ENCODE measurements at regions not wholly inside any gene's neighbourhood (a gene's known extent, or its start where the extent isn't known, plus 50 kb on each side); places are given as distances from the start of the nearest gene placed in this dataset.

DNA sequence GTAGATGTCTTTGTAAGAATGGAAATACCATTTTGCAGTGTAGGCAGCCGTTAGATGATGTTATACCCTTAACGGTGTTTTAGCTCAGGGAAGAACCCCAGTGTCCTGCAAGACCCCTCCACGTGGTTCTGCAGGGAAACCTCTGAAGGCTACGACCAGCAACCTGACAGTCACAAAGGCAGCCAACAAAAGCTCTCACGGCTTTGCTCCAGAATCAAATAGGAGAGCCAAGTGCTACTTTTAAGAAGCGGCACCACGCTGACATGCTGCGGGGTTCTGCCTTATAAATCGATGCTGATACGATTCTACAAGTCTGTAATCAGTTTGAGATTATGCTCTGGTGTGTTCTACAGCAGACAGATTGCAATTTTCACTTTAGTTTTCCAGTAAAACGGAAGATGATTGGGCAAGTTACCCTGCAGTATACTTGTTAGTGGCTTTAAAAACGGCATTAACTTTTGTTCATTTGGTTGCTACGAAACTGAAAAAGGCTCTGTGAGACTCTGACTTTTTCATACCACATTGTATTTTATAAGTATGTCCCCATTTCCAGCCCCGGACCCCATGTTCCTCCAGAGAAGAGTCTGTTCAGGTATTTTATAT lies 312.9 kb downstream of the SAMD5 start:
- Histone ChIP-seq H3K9me3 (ENCODE audit: control insufficient read depth in 1 of 2, insufficient read depth in 1 of 2, low read depth in 1 of 2, low read length in 2 of 2) (no peaks in the 10 kb centered on the region), H3K79me2 (ENCODE audit: insufficient read depth, low read length) (no peaks in the 10 kb centered on the region), H4K20me1 (ENCODE audit: insufficient read depth) (no peaks in the 10 kb centered on the region), H3K9ac (ENCODE audit: low read length) (no peak overlapping the region), H3K4me2 (ENCODE audit: low read length) (no peak overlapping the region), H3K27ac (ENCODE audit: low read depth, low read length) (no peak overlapping the region), H3K9me2 (ENCODE audit: insufficient read depth) (no peaks in the 10 kb centered on the region), H3K4me1 (ENCODE audit: control insufficient read depth in 1 of 2, insufficient read depth in 2 of 2, low read length in 2 of 2) (no peaks in the 10 kb centered on the region), H3K4me3 (replicated peaks in 1 of 2; ENCODE audit: low read depth in 1 of 2, low read length in 2 of 2) (no peak overlapping the region), H3K27me3 (ENCODE audit: insufficient read depth, low read length) (no peaks in the 10 kb centered on the region), H2AFZ (ENCODE audit: low read depth, low read length, poor library complexity, severe bottlenecking) (no peak overlapping the region), H3K36me3 (ENCODE audit: control insufficient read depth in 1 of 2, insufficient read depth in 2 of 2, low read length in 2 of 2) (no peaks in the 10 kb centered on the region)
- DNase-seq (ENCODE audit: low read depth, low spot score), result no peak
- intact Hi-C loops (cut with micrococcal nuclease), result no loop called here
- ChIA-PET RAD21 (ENCODE audit: low non-redundant PET in 1 of 2, low total read pairs in 2 of 2, uncharacterized antibody in 2 of 2, unreplicated experiment in 2 of 2) (no interaction called here), CTCF (no interaction called here), POLR2A (no interaction called here)
- BruUV-seq (replicated peaks), result no TSS peak
- TF ChIP-seq ELF1 (IDR thresholded peaks at IDR 0.05; ENCODE audit: borderline replicate concordance, low read depth) (no peak), SP1 (IDR thresholded peaks at IDR 0.05; ENCODE audit: low read depth) (no peak), CEBPB (IDR thresholded peaks at IDR 0.05; ENCODE audit: low read depth) (no peak), EZH2 (IDR thresholded peaks at IDR 0.05) (no peak), EZH2phosphoT487 (IDR thresholded peaks at IDR 0.05; ENCODE audit: borderline replicate concordance) (no peak), FOSL1 (IDR thresholded peaks at IDR 0.05; ENCODE audit: low read depth) (no peak), POLR2AphosphoS5 (IDR thresholded peaks at IDR 0.05; ENCODE audit: low read depth, low read length) (no peak), SRF (IDR thresholded peaks at IDR 0.05; ENCODE audit: low read depth) (no peak), JUND (IDR thresholded peaks at IDR 0.05) (no peak), POLR2A (IDR thresholded peaks at IDR 0.05; ENCODE audit: borderline replicate concordance, extremely low read depth, insufficient read depth, insufficient read length) (no peak), ATF3 (IDR thresholded peaks at IDR 0.05) (no peak)
- TF ChIP-seq, protein P1, sequence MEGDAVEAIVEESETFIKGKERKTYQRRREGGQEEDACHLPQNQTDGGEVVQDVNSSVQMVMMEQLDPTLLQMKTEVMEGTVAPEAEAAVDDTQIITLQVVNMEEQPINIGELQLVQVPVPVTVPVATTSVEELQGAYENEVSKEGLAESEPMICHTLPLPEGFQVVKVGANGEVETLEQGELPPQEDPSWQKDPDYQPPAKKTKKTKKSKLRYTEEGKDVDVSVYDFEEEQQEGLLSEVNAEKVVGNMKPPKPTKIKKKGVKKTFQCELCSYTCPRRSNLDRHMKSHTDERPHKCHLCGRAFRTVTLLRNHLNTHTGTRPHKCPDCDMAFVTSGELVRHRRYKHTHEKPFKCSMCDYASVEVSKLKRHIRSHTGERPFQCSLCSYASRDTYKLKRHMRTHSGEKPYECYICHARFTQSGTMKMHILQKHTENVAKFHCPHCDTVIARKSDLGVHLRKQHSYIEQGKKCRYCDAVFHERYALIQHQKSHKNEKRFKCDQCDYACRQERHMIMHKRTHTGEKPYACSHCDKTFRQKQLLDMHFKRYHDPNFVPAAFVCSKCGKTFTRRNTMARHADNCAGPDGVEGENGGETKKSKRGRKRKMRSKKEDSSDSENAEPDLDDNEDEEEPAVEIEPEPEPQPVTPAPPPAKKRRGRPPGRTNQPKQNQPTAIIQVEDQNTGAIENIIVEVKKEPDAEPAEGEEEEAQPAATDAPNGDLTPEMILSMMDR (IDR thresholded peaks at IDR 0.05 in 2 of 3, conservative IDR thresholded peaks at IDR 0.05 in 1 of 3; ENCODE audit: borderline replicate concordance in 1 of 3, insufficient read depth in 1 of 3, low read depth in 2 of 3, low read length in 2 of 3), result no peak
- TF ChIP-seq, protein P2, sequence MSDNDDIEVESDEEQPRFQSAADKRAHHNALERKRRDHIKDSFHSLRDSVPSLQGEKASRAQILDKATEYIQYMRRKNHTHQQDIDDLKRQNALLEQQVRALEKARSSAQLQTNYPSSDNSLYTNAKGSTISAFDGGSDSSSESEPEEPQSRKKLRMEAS (IDR thresholded peaks at IDR 0.05), result no peak
- TF ChIP-seq, protein P3, sequence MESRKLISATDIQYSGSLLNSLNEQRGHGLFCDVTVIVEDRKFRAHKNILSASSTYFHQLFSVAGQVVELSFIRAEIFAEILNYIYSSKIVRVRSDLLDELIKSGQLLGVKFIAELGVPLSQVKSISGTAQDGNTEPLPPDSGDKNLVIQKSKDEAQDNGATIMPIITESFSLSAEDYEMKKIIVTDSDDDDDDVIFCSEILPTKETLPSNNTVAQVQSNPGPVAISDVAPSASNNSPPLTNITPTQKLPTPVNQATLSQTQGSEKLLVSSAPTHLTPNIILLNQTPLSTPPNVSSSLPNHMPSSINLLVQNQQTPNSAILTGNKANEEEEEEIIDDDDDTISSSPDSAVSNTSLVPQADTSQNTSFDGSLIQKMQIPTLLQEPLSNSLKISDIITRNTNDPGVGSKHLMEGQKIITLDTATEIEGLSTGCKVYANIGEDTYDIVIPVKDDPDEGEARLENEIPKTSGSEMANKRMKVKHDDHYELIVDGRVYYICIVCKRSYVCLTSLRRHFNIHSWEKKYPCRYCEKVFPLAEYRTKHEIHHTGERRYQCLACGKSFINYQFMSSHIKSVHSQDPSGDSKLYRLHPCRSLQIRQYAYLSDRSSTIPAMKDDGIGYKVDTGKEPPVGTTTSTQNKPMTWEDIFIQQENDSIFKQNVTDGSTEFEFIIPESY (IDR thresholded peaks at IDR 0.05; ENCODE audit: extremely low read depth, insufficient replicate concordance, low read length), result no peak
- ATAC-seq, result no peak
